ENCODE measurements at regions not wholly inside any gene's neighbourhood (a gene's known extent, or its start where the extent isn't known, plus 50 kb on each side); places are given as distances from the start of the nearest gene placed in this dataset.
A peak's percentile ranks its signal among the peaks of the same experiment; 100 is the strongest.

DNA sequence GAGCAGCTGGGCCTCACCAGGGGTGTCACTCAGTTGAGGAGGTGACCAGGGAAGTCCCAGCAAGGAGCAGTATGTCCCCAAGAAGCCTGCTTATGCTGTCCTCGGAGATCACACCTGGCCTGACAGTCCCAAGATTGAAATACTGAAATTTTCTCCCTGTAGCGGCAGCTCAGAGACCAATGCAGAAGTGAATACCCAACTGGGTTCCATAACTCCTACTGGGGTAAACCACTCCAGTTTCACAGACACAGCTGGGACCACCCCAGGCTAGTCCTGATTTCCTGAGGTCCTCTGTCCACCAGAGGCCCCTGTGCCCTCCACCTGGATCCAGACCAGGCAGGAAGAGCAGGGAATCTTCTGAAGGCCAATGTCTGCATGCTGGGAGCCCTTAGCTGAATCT lies 298.1 kb downstream of the ZEB1 start:
- no peak for DNase-seq (ENCODE audit: low spot score in 2 of 2)
- Mint-ChIP-seq H3K27ac (no peak overlapping the region), H3K36me3 (no peaks in the 10 kb centered on the region), H3K9me3 (no peaks in the 10 kb centered on the region)
- ATAC-seq: no peak

DNA sequence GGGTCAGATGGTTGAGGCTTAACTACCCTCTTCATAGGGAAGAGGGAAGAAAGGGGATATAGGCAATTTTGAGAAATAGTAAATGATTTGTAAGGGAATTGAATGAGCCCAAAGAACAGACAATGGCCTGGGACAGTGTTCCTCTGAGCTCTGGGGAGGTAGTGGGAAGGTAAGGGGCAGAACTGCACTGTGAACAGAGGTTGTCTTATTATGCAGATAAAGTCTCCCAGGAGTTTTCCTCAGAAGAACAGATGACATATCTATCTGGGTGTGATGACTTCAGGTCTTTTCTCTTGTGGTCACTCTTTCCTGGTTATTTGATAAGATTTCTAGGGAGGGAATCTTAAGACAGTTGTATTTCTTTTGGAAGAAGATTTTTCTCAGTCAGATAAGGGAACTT lies 296.1 kb downstream of the ZEB1 start:
- Mint-ChIP-seq H3K36me3 (no peaks in the 10 kb centered on the region), H3K9me3 (no peaks in the 10 kb centered on the region), H3K27ac (no peak overlapping the region)
- no peak for DNase-seq (ENCODE audit: low spot score in 2 of 2)
- ATAC-seq: no peak

DNA sequence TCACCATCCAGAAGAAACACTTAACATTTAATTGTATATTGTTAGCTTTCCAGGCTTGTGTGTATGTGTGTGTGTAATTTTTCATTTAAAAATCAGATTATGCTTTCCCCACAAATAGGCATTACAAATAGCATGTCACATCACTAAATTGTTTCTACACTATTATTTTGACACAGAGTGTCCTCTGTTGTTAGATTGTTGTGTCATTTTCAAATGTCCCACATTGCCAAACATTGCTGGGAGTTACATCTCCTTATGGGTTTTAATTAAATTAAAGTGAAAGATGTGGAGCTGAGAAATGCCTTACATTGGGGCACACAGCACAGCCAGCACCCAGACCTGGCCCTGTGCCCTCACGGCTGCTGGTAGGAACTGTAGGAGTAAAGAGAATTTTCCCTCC lies 295.6 kb downstream of the ZEB1 start:
- ATAC-seq (no peak), DNase-seq (ENCODE audit: low spot score in 2 of 2) (no peak)
- H3K36me3 Mint-ChIP-seq: no peaks in the 10 kb centered on the region
- H3K9me3 Mint-ChIP-seq: no peaks in the 10 kb centered on the region
- H3K27ac Mint-ChIP-seq: no peak overlapping the region

DNA sequence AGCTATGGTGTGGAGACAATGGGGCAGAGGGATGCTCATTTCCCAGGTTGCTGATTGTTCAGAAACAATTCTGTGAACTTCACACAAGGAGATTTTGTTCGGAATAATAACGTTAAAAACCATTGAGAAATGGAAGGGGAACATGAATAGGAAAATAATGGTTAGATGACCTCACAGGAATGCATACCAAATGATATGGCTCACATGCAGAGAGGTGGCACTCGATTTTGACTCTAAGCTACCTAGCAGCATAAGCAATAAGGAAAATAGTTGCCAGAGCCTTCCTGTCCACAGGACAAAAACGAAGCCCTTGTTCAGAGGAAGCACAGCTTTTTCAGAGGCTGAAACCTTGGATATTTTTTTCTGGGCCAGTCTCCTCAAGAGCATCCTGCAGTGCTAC lies 293.1 kb downstream of the ZEB1 start:
- no peaks in the 10 kb centered on the region for H3K9me3 Mint-ChIP-seq
- no peaks in the 10 kb centered on the region for H3K36me3 Mint-ChIP-seq
- H3K27ac Mint-ChIP-seq: no peak overlapping the region
- no peak for DNase-seq (ENCODE audit: low spot score in 2 of 2)
- no peak for ATAC-seq

DNA sequence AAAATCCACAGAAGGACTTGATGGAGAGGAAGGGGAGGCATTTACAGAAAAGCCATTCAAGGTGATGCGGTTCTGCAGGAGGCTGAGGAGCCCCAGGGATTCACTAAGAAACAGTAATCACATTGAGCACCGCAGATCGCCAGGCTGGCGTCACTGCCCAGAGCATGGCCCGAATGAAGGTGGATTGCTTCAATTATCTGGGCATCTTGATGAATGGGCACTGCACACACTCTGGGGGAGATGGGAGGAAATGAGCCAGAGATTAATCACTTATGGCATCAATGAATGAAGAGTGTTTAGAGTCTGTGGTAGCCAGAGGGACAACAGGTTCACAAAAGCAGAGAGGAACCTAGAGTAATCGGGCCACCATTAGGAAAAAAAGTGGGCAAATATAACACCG lies 292.1 kb downstream of the ZEB1 start:
- ATAC-seq (no peak), DNase-seq (ENCODE audit: low spot score in 2 of 2) (no peak)
- Mint-ChIP-seq H3K27ac (no peak overlapping the region), H3K36me3 (no peaks in the 10 kb centered on the region), H3K9me3 (no peaks in the 10 kb centered on the region)

DNA sequence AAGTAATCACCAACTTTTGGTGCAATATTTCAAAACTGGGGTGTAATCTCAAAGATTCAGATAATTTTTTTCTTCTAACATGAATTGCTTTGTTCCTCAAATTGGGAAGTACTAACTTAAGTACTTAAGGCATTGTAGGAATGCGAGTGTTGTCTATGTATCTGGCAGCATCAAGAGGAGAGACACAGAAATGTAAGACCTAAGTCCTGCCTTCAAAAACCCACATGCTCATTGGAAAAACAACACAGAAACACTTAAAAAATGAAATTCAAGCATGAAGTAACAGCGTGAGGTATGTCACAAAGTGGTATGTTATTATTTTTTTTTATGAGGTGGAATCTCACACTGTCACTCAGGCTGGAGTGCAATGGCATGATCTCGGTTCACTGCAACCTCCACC lies 288.5 kb downstream of the ZEB1 start:
- no peaks in the 10 kb centered on the region for H3K36me3 Mint-ChIP-seq
- DNase-seq (ENCODE audit: low spot score in 2 of 2) (no peak), ATAC-seq (no peak)
- no peaks in the 10 kb centered on the region for H3K9me3 Mint-ChIP-seq
- H3K27ac Mint-ChIP-seq: no peak overlapping the region

DNA sequence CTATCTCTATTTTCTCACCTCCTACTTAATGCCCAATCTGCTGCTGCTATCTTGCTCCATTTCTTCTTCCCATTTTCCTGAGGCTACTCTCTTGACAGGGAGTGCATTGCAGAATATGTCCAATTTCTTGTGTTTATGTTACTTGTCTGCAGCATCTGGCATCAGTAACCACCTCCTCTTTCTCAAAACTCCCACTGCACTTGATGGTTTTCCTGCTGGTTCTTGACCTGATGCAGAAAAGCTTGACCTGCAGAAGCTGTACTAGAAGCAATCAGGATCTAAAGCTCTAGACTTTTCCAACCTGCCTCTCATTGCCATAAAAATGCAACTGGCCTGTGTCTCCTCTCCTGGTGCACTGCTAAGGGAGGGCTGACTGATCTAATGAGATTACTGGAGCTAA lies 287.8 kb downstream of the ZEB1 start:
- no peaks in the 10 kb centered on the region for H3K9me3 Mint-ChIP-seq
- no peaks in the 10 kb centered on the region for H3K36me3 Mint-ChIP-seq
- no peak overlapping the region for H3K27ac Mint-ChIP-seq
- DNase-seq (ENCODE audit: low spot score in 2 of 2) (no peak), ATAC-seq (no peak)

DNA sequence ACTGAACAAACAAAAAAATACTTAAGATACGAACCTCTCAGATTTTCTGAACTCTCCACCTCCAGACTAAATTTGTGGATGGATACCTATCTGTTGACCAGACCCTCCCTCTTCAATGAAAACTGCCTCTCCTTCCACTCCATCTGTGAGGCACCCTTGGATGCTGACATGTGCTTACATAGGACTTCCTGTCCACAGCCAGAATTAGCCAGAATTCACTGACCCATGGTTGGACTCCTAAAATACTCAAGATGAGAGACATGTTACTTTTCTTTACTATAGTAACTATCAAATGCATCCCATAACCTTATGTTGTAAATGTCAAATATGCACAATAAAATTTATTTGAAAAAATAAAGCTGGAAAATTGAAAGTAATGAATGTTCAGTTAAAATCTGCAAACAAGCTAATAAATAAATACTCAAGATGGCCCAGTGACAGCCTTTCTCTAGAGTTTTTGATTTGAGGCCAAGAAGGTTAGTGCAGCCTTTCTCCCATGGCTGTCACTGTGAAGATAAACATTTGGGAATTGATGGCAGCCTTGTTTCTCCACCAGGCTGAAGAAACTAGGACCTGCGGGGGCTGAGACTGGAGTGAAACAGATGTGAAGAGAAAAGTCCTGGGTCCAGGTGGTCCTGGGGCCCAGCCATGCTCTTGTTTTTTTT lies 287.0 kb downstream of the ZEB1 start:
- Mint-ChIP-seq H3K27ac (no peak overlapping the region), H3K9me3 (no peaks in the 10 kb centered on the region), H3K36me3 (no peaks in the 10 kb centered on the region)
- DNase-seq (ENCODE audit: low spot score in 2 of 2): no peak
- no peak for ATAC-seq

DNA sequence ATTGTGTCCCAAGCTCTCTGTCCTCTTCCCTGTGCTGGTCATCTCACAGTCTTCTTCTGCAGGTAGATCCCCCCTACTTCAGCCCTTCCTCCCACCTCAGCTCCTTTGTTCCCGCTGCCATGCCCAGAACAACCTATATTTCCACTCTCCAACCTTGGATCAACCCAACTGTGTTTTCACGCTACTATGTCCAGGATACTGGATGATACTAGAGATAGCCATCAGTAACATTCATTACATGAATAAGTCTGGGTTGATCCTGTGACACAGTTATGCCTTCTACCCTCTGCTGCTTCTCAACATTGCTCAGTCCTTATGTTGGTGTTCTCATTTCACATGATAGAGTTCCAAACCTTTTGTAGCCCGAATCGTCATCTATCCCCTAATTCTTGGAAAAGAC lies 286.4 kb downstream of the ZEB1 start:
- Mint-ChIP-seq H3K27ac (no peak overlapping the region), H3K9me3 (no peaks in the 10 kb centered on the region), H3K36me3 (no peaks in the 10 kb centered on the region)
- DNase-seq (ENCODE audit: low spot score in 2 of 2): no peak
- ATAC-seq: no peak

DNA sequence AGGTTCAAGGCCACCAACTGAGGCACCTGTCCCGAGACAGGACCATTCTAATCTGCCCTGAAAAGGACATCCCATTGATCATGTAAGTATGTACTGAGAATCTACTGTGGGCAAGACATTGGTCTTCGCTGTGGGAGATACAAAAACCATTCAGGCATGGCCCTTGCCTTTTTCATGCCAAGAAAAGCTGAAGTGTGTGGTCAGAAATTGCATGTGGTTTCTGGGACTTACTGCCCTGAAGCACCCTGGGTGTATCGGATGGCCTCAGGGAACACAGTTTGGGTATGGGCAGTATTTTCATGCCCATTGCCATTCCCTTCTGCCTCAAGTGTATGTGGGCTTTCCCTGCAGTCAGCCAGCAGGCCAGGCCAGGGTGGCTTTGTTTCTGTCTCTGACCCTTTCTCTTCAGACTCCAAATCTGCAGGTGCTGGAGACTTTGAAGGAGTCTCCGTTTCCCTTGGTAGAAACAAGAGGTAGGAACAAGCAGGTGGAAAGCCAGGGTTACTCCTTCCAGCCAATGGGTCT lies 285.7 kb downstream of the ZEB1 start:
- no peaks in the 10 kb centered on the region for H3K9me3 Mint-ChIP-seq
- H3K27ac Mint-ChIP-seq: no peak overlapping the region
- DNase-seq (ENCODE audit: low spot score in 2 of 2) (no peak), ATAC-seq (no peak)
- H3K36me3 Mint-ChIP-seq: no peaks in the 10 kb centered on the region

DNA sequence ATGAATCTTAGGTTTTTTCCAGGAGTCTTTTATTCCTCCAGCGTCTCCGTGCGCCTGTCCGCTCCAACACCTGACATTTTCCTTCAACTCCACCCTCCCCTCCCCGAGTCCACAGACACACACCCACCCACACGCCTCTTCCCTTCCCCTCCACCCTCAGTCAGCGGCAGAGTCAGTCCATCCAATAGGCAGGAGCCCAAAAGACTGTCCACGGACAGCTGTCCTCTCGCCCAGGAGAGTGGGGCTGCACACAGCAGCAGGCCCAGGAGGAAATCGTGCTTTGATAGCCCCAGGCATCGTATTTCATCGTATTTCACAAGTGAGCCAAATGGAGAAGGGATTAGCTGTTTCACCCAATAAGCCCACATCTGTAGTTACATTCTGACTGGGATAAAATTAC lies 285.1 kb downstream of the ZEB1 start:
- no peak for DNase-seq (ENCODE audit: low spot score in 2 of 2)
- Mint-ChIP-seq H3K9me3 (peaks cover 4% of the 10 kb centered on the region in 2 donors), H3K36me3 (no peaks in the 10 kb centered on the region), H3K27ac (peak overlapping the region in 1 of 2 donors; percentile 58)
- no peak for ATAC-seq

DNA sequence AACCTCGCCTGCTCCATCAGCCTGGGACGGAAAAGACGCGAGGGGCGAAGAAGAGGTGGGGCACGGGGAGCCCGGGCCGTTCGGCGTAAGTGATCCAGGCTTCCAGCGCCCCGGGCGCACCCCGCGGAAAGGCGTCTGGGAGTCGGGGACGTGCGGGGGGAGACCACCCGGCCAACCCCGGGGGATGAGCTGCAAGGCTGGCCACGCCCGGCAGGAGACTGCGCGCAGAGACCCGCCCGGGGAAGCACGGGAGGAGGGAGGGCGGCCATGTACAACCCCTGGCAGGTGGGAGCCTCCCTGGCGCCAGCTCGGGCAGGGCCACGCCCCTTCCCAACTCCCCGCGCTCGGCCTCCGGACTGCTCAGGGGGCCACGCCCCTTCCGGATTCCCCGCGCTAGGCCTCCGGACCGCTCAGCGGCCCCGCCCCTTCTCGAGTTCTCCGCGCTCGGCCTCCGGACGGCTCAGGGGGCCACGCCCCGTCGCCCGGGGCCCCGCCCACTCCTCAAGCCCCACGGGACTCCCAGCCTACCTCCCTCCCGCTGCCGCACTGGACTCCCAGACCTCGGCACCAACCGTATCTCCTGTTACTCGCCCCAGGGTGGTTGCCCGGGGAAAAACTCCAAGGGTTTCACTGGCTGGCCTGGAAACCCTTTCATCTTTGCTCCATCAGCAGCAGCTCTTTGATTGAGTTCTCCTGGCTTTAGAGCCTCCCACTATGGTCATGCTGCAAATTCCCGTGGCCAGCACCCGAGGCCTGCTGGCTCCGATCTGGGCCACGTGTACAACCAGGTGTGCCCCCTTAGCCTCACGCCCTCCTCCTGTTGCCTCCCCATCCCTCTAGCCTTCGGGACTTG lies 284.4 kb downstream of the ZEB1 start:
- peak overlapping the region; percentile 58 to 94 for H3K27ac Mint-ChIP-seq
- ATAC-seq (peak; percentile 95 to 97), DNase-seq (ENCODE audit: low spot score in 2 of 2) (peak; percentile 88 to 94)
- H3K9me3 Mint-ChIP-seq: peaks cover 4 to 6% of the 10 kb centered on the region in 2 donors
- no peaks in the 10 kb centered on the region for H3K36me3 Mint-ChIP-seq

DNA sequence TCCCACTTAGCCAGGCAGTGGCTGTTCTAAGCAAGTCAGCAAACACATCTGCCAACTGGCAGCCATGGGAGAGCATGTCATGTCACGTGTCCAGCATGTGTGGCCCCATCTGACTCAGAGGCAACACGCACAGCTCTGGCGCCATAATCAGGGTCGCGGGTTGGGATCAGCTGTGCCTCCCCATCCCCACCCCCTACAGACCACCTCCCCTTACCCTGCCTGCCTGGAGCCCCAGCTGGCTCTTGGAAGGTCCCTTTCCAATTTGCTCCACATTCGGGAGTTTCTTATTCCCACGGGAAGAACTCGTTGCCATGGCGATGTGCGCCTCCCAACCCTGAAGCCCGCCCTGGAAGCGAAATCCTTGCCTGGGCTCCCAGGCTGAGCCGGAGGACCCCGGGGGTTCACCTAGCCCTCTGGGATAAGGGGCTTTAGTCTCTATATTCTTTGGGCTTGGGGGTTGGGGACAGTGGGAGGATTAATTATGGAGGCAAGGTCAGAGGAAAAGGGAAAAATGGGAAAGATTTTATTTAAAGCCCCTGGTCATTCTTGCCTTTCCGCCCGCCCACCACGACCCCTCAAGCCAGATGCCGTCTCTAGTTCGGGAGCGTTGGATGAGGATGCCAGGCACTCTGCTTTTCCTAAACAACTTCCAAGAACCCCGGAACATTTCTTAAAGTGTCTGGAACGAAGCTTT lies 283.7 kb downstream of the ZEB1 start:
- Mint-ChIP-seq H3K36me3 (no peaks in the 10 kb centered on the region), H3K27ac (no peak overlapping the region), H3K9me3 (peaks cover 4 to 6% of the 10 kb centered on the region in 2 donors)
- no peak for DNase-seq (ENCODE audit: low spot score in 2 of 2)
- ATAC-seq: no peak

DNA sequence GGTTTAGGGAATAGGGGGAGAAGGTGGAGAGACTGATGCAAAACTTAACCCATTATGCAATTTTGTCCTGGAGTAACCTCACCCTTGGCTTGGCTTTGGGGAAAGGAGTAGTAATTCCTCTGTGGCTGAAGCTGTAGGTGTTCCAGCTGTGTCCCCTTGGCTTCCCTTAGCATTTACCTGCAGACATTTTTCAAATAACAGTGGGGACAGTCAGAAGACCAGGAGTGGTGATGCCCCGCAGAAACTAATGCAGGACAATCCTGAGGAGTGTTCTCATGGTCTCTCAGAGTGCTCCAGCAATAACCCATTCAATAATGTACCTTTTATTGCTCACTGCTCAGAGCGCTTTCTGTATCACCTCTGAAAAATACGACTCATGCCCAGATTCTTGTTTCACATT lies 282.1 kb downstream of the ZEB1 start:
- ATAC-seq: no peak
- Mint-ChIP-seq H3K9me3 (peaks cover 4 to 6% of the 10 kb centered on the region in 2 donors), H3K27ac (peak overlapping the region in 1 of 2 donors; percentile 72), H3K36me3 (no peaks in the 10 kb centered on the region)
- no peak for DNase-seq (ENCODE audit: low spot score in 2 of 2)

DNA sequence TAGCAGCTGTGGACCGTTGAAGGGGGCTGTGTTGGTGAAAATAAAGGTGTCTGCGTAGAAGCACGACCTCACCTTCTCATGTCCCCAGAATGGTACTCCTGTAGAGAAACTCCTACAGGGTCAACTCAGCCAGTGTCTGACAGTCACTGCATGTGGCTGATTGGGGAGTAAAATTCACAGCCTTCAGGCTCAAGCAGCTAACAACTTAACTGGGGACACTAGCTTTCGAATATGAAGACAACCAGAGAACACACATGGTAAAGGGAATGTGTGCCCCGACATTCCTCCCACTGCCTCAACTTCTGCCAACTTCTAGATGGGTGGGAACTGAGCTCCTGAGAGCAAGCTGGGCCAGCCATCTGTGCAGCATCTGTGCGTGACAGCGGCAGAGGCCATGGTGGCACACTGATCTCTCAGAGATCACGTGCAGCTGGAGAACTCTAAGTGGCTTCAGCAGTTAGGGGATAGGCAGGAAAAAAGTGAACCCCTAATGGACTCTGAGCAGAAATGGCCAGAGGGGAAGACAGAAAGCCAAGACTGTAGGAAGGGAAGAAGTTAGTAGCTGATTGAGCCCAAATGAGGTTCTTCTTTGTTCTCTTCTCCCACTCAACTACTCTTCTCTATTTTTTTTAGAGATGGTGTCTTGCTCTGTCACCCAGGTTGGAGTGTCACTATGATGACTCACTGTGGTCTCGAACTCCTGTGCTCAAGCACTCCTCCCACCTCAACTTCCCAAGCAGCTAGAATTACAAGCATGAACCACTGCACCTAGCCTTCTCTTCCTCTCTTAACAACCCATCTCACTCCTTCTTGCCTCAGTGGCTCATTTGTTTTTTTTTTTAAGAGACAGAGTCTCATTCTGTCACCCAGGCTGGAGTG lies 280.8 kb downstream of the ZEB1 start:
- Mint-ChIP-seq H3K9me3 (peaks cover 4 to 6% of the 10 kb centered on the region in 2 donors), H3K27ac (no peak overlapping the region), H3K36me3 (no peaks in the 10 kb centered on the region)
- ATAC-seq: peak; percentile 25 to 32
- no peak for DNase-seq (ENCODE audit: low spot score in 2 of 2)

DNA sequence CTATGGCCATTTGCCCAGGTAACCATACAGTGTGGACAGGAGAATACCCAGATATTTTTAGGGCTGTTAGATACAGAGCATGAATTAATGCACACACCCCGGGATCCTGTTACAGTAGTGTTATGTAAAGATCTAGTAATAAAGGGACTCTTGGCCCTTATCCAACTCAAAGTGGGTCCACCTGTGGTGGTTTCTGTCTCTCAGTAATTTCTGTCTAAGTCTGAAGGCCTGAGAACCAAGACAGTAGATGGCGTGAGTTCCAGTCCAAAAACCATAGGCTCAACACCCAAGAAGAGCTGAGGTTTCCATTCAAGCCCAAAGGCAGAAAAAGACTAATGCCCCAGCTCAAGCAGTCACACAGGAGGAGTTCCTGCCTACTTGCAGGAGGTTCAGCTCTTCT lies 277.7 kb downstream of the ZEB1 start:
- Mint-ChIP-seq H3K36me3 (peaks cover 2 to 12% of the 10 kb centered on the region in 2 donors), H3K9me3 (peaks cover 22 to 27% of the 10 kb centered on the region in 2 donors), H3K27ac (no peak overlapping the region)
- no peak for ATAC-seq
- DNase-seq (ENCODE audit: low spot score in 2 of 2): no peak
